ENCODE measurements at regions not wholly inside any gene's neighbourhood (a gene's known extent, or its start where the extent isn't known, plus 50 kb on each side); places are given as distances from the start of the nearest gene placed in this dataset.

DNA sequence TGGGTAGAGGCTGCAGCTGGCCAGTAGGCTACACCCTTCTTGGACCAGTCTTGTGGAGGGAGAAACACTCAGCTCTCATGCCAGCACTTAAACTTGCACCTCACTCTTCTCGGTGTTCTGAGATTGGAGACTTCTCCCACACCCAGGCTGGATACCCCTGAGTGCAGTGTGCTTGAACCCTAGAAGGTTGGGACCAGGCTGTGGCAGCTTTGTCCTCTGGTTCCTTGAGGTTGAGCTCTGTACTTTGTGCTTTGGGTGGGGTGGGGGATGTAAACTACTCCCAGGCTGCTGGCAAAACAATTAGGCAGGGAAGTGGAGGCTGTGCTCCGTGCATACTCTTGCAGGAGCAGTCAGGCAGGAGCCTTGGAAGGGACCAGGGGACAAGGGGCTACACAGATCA lies 143.6 kb upstream of the GNPDA2 start:
- no peak for TF ChIP-seq POLR2AphosphoS5 (IDR thresholded peaks at IDR 0.05)
- TF ChIP-seq, protein P1, sequence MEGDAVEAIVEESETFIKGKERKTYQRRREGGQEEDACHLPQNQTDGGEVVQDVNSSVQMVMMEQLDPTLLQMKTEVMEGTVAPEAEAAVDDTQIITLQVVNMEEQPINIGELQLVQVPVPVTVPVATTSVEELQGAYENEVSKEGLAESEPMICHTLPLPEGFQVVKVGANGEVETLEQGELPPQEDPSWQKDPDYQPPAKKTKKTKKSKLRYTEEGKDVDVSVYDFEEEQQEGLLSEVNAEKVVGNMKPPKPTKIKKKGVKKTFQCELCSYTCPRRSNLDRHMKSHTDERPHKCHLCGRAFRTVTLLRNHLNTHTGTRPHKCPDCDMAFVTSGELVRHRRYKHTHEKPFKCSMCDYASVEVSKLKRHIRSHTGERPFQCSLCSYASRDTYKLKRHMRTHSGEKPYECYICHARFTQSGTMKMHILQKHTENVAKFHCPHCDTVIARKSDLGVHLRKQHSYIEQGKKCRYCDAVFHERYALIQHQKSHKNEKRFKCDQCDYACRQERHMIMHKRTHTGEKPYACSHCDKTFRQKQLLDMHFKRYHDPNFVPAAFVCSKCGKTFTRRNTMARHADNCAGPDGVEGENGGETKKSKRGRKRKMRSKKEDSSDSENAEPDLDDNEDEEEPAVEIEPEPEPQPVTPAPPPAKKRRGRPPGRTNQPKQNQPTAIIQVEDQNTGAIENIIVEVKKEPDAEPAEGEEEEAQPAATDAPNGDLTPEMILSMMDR (IDR thresholded peaks at IDR 0.05), result no peak

Measured in stomach (tissue), 4 donors.